WTC11 (cell line): ENCODE measurements at regions not wholly inside any gene's neighbourhood (a gene's known extent, or its start where the extent isn't known, plus 50 kb on each side); places are given as distances from the start of the nearest gene placed in this dataset.

ENCODE experiments used
- CTCF ChIP-seq: fragments of 200-600 bp; IDR thresholded peaks from 2 replicates; pipeline ENCODE4 v1.8.0; 2022; ENCODE audit warnings: antibody characterized with exemption
- E2F4 ChIP-seq: sonication (generic); formaldehyde crosslinking; IDR thresholded peaks from 2 replicates; pipeline ENCODE4 v1.8.1; 2022; ENCODE audit warnings: low read depth, mild to moderate bottlenecking, moderate library complexity, missing genetic modification reagents, borderline replicate concordance
- IRF1 ChIP-seq: sonication (generic); formaldehyde crosslinking; IDR thresholded peaks from 2 replicates; pipeline ENCODE4 v1.8.0; 2023; ENCODE audit warnings: missing genetic modification reagents
- IRF2 ChIP-seq: sonication (generic); formaldehyde crosslinking; IDR thresholded peaks from 2 replicates; pipeline ENCODE4 v1.8.0; 2022; ENCODE audit warnings: low read depth, missing genetic modification reagents, borderline replicate concordance
- KAT7 ChIP-seq: sonication (generic); formaldehyde crosslinking; IDR thresholded peaks from 2 replicates; pipeline ENCODE4 v1.8.1; 2023; ENCODE audit warnings: missing genetic modification reagents, mild to moderate bottlenecking, borderline replicate concordance
- MYBL2 ChIP-seq: sonication (generic); formaldehyde crosslinking; IDR thresholded peaks from 2 replicates; pipeline ENCODE4 v1.8.1; 2023; ENCODE audit warnings: mild to moderate bottlenecking, moderate library complexity, missing genetic modification reagents
- NR1H2 ChIP-seq: sonication (generic); formaldehyde crosslinking; IDR thresholded peaks from 2 replicates; pipeline ENCODE4 v1.9.0; 2021; ENCODE audit warnings: mild to moderate bottlenecking, moderate library complexity, missing genetic modification reagents
- NR2C2 ChIP-seq: sonication (generic); formaldehyde crosslinking; IDR thresholded peaks from 2 replicates; pipeline ENCODE4 v1.8.0; 2022; ENCODE audit warnings: mild to moderate bottlenecking, missing genetic modification reagents
- TEAD4 ChIP-seq: sonication (generic); formaldehyde crosslinking; IDR thresholded peaks from 2 replicates; pipeline ENCODE4 v1.8.0; 2022; ENCODE audit warnings: mild to moderate bottlenecking, missing genetic modification reagents
- TF ChIP-seq, protein P1 (sequence below): sonication (generic); formaldehyde crosslinking; IDR thresholded peaks from 2 replicates; pipeline ENCODE4 v1.8.1; 2023; ENCODE audit warnings: mild to moderate bottlenecking, missing genetic modification reagents, moderate library complexity

GRCh38 chrX:39984191-39984956 lies 113.4 kb downstream of the BCOR start:
- no peak for TF ChIP-seq CTCF
- no peak for TF ChIP-seq KAT7
- TF ChIP-seq, protein P1, sequence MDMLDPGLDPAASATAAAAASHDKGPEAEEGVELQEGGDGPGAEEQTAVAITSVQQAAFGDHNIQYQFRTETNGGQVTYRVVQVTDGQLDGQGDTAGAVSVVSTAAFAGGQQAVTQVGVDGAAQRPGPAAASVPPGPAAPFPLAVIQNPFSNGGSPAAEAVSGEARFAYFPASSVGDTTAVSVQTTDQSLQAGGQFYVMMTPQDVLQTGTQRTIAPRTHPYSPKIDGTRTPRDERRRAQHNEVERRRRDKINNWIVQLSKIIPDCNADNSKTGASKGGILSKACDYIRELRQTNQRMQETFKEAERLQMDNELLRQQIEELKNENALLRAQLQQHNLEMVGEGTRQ (CRISPR knock-in tag), result no peak
- no peak for TF ChIP-seq MYBL2
- TF ChIP-seq IRF2, result no peak
- no peak for TF ChIP-seq IRF1 (CRISPR knock-in tag)
- TF ChIP-seq E2F4 (CRISPR knock-in tag), result no peak
- TF ChIP-seq TEAD4 (CRISPR knock-in tag), result no peak
- TF ChIP-seq NR1H2, result no peak
- TF ChIP-seq NR2C2 (CRISPR knock-in tag), result no peak
